Cerebellar cortex (tissue), 1 donor: ENCODE measurements at regions not wholly inside any gene's neighbourhood (a gene's known extent, or its start where the extent isn't known, plus 50 kb on each side); places are given as distances from the start of the nearest gene placed in this dataset.

ENCODE experiments used
- DNase-seq: peaks from one replicate; pipeline ENCODE4 v3.0.0-alpha.2; 2015; ENCODE audit warnings: low spot score

- DNase-seq, result no peak
Measured at GRCh38 chr1:82215853-82216175, 415.1 kb downstream of the ADGRL2 start.

GRCh38 chr1:82215056-82215852 lies 414.5 kb downstream of the ADGRL2 start:
- no peak for DNase-seq

- no peak for DNase-seq
Measured at GRCh38 chr1:82214606-82215005, 413.9 kb downstream of the ADGRL2 start.

GRCh38 chr1:82197606-82198005 lies 396.9 kb downstream of the ADGRL2 start:
- no peak for DNase-seq

- DNase-seq, result no peak
Measured at GRCh38 chr1:82195245-82195644, 394.5 kb downstream of the ADGRL2 start.

- no peak for DNase-seq
Measured at GRCh38 chr1:82185084-82185483, 384.4 kb downstream of the ADGRL2 start.

- no peak for DNase-seq
Measured at GRCh38 chr1:82181846-82182245, 381.1 kb downstream of the ADGRL2 start.

- DNase-seq, result no peak
Measured at GRCh38 chr1:82179131-82179530, 378.4 kb downstream of the ADGRL2 start.

GRCh38 chr1:82177192-82177591 lies 376.5 kb downstream of the ADGRL2 start:
- no peak for DNase-seq

GRCh38 chr1:82171955-82172354 lies 371.2 kb downstream of the ADGRL2 start:
- no peak for DNase-seq

GRCh38 chr1:82168482-82168881 lies 367.7 kb downstream of the ADGRL2 start:
- no peak for DNase-seq

- no peak for DNase-seq
Measured at GRCh38 chr1:82165304-82165703, 364.6 kb downstream of the ADGRL2 start.

GRCh38 chr1:82162486-82163420 lies 362.0 kb downstream of the ADGRL2 start:
- no peak for DNase-seq

- no peak for DNase-seq
Measured at GRCh38 chr1:82161700-82162141, 361.0 kb downstream of the ADGRL2 start.

GRCh38 chr1:82160903-82161302 lies 360.2 kb downstream of the ADGRL2 start:
- DNase-seq, result no peak

- no peak for DNase-seq
Measured at GRCh38 chr1:82160036-82160435, 359.3 kb downstream of the ADGRL2 start.

GRCh38 chr1:82158981-82159380 lies 358.2 kb downstream of the ADGRL2 start:
- DNase-seq, result no peak

- DNase-seq, result no peak
Measured at GRCh38 chr1:82154219-82154970, 353.7 kb downstream of the ADGRL2 start.

GRCh38 chr1:82153752-82154151 lies 353.0 kb downstream of the ADGRL2 start:
- no peak for DNase-seq

GRCh38 chr1:82153272-82153629 lies 352.5 kb downstream of the ADGRL2 start:
- no peak for DNase-seq

- DNase-seq, result no peak
Measured at GRCh38 chr1:82152356-82153271, 351.9 kb downstream of the ADGRL2 start.
